ENCODE measurements at regions not wholly inside any gene's neighbourhood (a gene's known extent, or its start where the extent isn't known, plus 50 kb on each side); places are given as distances from the start of the nearest gene placed in this dataset.

DNA sequence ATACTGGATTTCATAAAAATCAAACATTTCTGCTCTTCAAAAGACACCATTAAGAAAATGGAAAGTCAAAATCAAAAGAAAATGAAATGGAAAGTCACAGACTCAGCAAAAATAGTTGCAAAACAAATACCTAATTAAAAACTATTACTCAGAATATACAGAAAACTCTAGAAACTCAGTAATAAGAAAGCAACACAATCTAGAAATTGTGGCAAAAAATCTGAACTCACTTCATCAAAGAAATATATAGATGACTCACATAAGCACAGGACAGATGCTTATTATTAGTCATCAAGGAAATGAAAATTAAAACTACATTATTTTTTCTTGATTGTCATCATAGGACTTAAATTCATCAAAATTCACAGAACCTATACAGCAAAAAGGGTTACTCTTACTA, 430.0 kb downstream of the SHQ1 start:
- H3K9me3 ChIP-seq (ENCODE audit: control insufficient read depth, insufficient read depth, low read length), result no peaks in the 10 kb centered on the region

GRCh38 chr3:72414481-72415016, 433.7 kb downstream of the SHQ1 start:
- Histone ChIP-seq H3K9me3 (ENCODE audit: control insufficient read depth, insufficient read depth, low read length) (no peaks in the 10 kb centered on the region), H3K9ac (ENCODE audit: low read depth, low read length) (no peak overlapping the region), H3K27ac (ENCODE audit: low read depth, low read length) (no peak overlapping the region), H3K4me3 (ENCODE audit: low read depth, low read length) (no peak overlapping the region), H3K27me3 (ENCODE audit: control insufficient read depth, insufficient read depth, low read length) (no peaks in the 10 kb centered on the region), H3K36me3 (ENCODE audit: control insufficient read depth, insufficient read depth, low read length) (no peaks in the 10 kb centered on the region), H3K4me1 (ENCODE audit: control insufficient read depth, insufficient read depth, low read length) (peaks cover 63% of the 10 kb centered on the region)

More for the DNA sequence above, 430.0 kb downstream of the SHQ1 start:
- H3K4me3 ChIP-seq (ENCODE audit: low read depth, low read length), result no peak overlapping the region
- H3K9ac ChIP-seq (ENCODE audit: low read depth, low read length), result no peak overlapping the region
- H3K4me1 ChIP-seq (ENCODE audit: control insufficient read depth, insufficient read depth, low read length), result peaks cover 27% of the 10 kb centered on the region
- no peaks in the 10 kb centered on the region for H3K36me3 ChIP-seq (ENCODE audit: control insufficient read depth, insufficient read depth, low read length)
- no peak overlapping the region for H3K27ac ChIP-seq (ENCODE audit: low read depth, low read length)
- no peaks in the 10 kb centered on the region for H3K27me3 ChIP-seq (ENCODE audit: control insufficient read depth, insufficient read depth, low read length)

- Histone ChIP-seq H3K27me3 (ENCODE audit: control insufficient read depth, insufficient read depth, low read length) (no peaks in the 10 kb centered on the region), H3K9ac (ENCODE audit: low read depth, low read length) (no peak overlapping the region), H3K9me3 (ENCODE audit: control insufficient read depth, insufficient read depth, low read length) (no peaks in the 10 kb centered on the region), H3K36me3 (ENCODE audit: control insufficient read depth, insufficient read depth, low read length) (no peaks in the 10 kb centered on the region), H3K4me1 (ENCODE audit: control insufficient read depth, insufficient read depth, low read length) (peaks cover 66% of the 10 kb centered on the region), H3K27ac (ENCODE audit: low read depth, low read length) (no peak overlapping the region), H3K4me3 (ENCODE audit: low read depth, low read length) (no peak overlapping the region)
These were observed 435.0 kb downstream of the SHQ1 start for GRCh38 chr3:72413228-72413627.

GRCh38 chr3:72412340-72412956, 435.8 kb downstream of the SHQ1 start:
- Histone ChIP-seq H3K9ac (ENCODE audit: low read depth, low read length) (no peak overlapping the region), H3K27me3 (ENCODE audit: control insufficient read depth, insufficient read depth, low read length) (no peaks in the 10 kb centered on the region), H3K36me3 (ENCODE audit: control insufficient read depth, insufficient read depth, low read length) (no peaks in the 10 kb centered on the region), H3K27ac (ENCODE audit: low read depth, low read length) (no peak overlapping the region), H3K9me3 (ENCODE audit: control insufficient read depth, insufficient read depth, low read length) (no peaks in the 10 kb centered on the region), H3K4me3 (ENCODE audit: low read depth, low read length) (no peak overlapping the region), H3K4me1 (ENCODE audit: control insufficient read depth, insufficient read depth, low read length) (peaks cover 73% of the 10 kb centered on the region)

DNA sequence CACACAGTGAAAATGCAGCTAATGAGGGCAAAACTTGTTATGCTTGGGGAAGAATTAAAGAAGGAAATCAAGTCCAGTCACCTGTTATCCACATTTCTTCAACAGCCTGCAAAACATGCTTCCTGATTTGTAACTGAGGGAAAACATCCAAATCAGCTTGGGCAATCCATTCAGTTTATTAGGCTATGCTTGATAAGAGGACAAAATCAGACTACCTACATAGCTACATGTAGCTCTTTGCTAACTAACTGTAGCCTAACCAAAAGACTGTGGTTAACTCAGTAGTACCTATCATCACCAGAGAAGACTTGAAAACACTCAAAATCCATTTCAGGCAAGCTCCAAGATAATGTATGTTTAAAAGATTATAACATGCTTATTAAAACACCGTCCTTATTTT, 436.4 kb downstream of the SHQ1 start:
- Histone ChIP-seq H3K9ac (ENCODE audit: low read depth, low read length) (no peak overlapping the region), H3K4me3 (ENCODE audit: low read depth, low read length) (no peak overlapping the region), H3K36me3 (ENCODE audit: control insufficient read depth, insufficient read depth, low read length) (no peaks in the 10 kb centered on the region), H3K27ac (ENCODE audit: low read depth, low read length) (no peak overlapping the region), H3K4me1 (ENCODE audit: control insufficient read depth, insufficient read depth, low read length) (peaks cover 79% of the 10 kb centered on the region), H3K27me3 (ENCODE audit: control insufficient read depth, insufficient read depth, low read length) (no peaks in the 10 kb centered on the region), H3K9me3 (ENCODE audit: control insufficient read depth, insufficient read depth, low read length) (no peaks in the 10 kb centered on the region)

DNA sequence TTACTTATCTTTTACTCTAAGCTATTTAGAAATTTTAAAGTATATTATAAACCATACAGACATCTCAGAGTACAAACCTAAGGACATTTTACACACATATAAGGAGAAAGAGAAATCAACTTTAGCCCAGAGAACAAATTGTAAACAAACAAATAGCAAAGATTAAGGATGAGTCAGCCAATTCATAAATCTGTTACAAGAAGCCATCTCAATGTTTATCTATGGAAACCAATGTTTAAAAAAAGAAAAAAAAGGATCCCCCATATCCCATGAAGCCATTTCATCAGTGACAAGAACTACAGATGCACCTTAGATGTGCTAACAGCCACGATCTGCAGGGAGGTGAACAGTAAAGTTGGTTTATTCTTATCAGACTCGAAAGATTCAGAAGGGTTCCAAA, 437.1 kb downstream of the SHQ1 start:
- no peak overlapping the region for H3K27ac ChIP-seq (ENCODE audit: low read depth, low read length)
- no peaks in the 10 kb centered on the region for H3K36me3 ChIP-seq (ENCODE audit: control insufficient read depth, insufficient read depth, low read length)
- no peak overlapping the region for H3K4me3 ChIP-seq (ENCODE audit: low read depth, low read length)
- H3K9me3 ChIP-seq (ENCODE audit: control insufficient read depth, insufficient read depth, low read length), result no peaks in the 10 kb centered on the region
- peaks cover 81% of the 10 kb centered on the region for H3K4me1 ChIP-seq (ENCODE audit: control insufficient read depth, insufficient read depth, low read length)
- no peak overlapping the region for H3K9ac ChIP-seq (ENCODE audit: low read depth, low read length)
- H3K27me3 ChIP-seq (ENCODE audit: control insufficient read depth, insufficient read depth, low read length), result no peaks in the 10 kb centered on the region

- H3K27me3 ChIP-seq (ENCODE audit: control insufficient read depth, insufficient read depth, low read length), result no peaks in the 10 kb centered on the region
- no peaks in the 10 kb centered on the region for H3K9me3 ChIP-seq (ENCODE audit: control insufficient read depth, insufficient read depth, low read length)
- H3K36me3 ChIP-seq (ENCODE audit: control insufficient read depth, insufficient read depth, low read length), result no peaks in the 10 kb centered on the region
- no peak overlapping the region for H3K4me3 ChIP-seq (ENCODE audit: low read depth, low read length)
- H3K27ac ChIP-seq (ENCODE audit: low read depth, low read length), result no peak overlapping the region
- peaks cover 91% of the 10 kb centered on the region for H3K4me1 ChIP-seq (ENCODE audit: control insufficient read depth, insufficient read depth, low read length)
- H3K9ac ChIP-seq (ENCODE audit: low read depth, low read length), result no peak overlapping the region
These were observed 439.1 kb downstream of the SHQ1 start for GRCh38 chr3:72408983-72409779.

GRCh38 chr3:72407766-72408165, 440.5 kb downstream of the SHQ1 start:
- Histone ChIP-seq H3K9ac (ENCODE audit: low read depth, low read length) (no peak overlapping the region), H3K9me3 (ENCODE audit: control insufficient read depth, insufficient read depth, low read length) (no peaks in the 10 kb centered on the region), H3K27me3 (ENCODE audit: control insufficient read depth, insufficient read depth, low read length) (no peaks in the 10 kb centered on the region), H3K36me3 (ENCODE audit: control insufficient read depth, insufficient read depth, low read length) (no peaks in the 10 kb centered on the region), H3K27ac (ENCODE audit: low read depth, low read length) (no peak overlapping the region), H3K4me1 (ENCODE audit: control insufficient read depth, insufficient read depth, low read length) (peaks cover 95% of the 10 kb centered on the region), H3K4me3 (ENCODE audit: low read depth, low read length) (no peak overlapping the region)

- Histone ChIP-seq H3K4me1 (ENCODE audit: control insufficient read depth, insufficient read depth, low read length) (peaks cover 95% of the 10 kb centered on the region), H3K27ac (ENCODE audit: low read depth, low read length) (no peak overlapping the region)
These were observed 442.2 kb downstream of the SHQ1 start for GRCh38 chr3:72405943-72406566.

GRCh38 chr3:72401005-72401545, 447.2 kb downstream of the SHQ1 start:
- Histone ChIP-seq H3K4me1 (ENCODE audit: control insufficient read depth, insufficient read depth, low read length) (peaks cover 78% of the 10 kb centered on the region), H3K9me3 (ENCODE audit: control insufficient read depth, insufficient read depth, low read length) (no peaks in the 10 kb centered on the region), H3K27ac (ENCODE audit: low read depth, low read length) (no peak overlapping the region), H3K36me3 (ENCODE audit: control insufficient read depth, insufficient read depth, low read length) (no peaks in the 10 kb centered on the region), H3K9ac (ENCODE audit: low read depth, low read length) (no peak overlapping the region), H3K4me3 (ENCODE audit: low read depth, low read length) (no peak overlapping the region), H3K27me3 (ENCODE audit: control insufficient read depth, insufficient read depth, low read length) (no peaks in the 10 kb centered on the region)

More at GRCh38 chr3:72405943-72406566, 442.2 kb downstream of the SHQ1 start:
- Histone ChIP-seq H3K36me3 (ENCODE audit: control insufficient read depth, insufficient read depth, low read length) (no peaks in the 10 kb centered on the region), H3K4me3 (ENCODE audit: low read depth, low read length) (no peak overlapping the region), H3K9me3 (ENCODE audit: control insufficient read depth, insufficient read depth, low read length) (no peaks in the 10 kb centered on the region), H3K27me3 (ENCODE audit: control insufficient read depth, insufficient read depth, low read length) (no peaks in the 10 kb centered on the region), H3K9ac (ENCODE audit: low read depth, low read length) (no peak overlapping the region)

DNA sequence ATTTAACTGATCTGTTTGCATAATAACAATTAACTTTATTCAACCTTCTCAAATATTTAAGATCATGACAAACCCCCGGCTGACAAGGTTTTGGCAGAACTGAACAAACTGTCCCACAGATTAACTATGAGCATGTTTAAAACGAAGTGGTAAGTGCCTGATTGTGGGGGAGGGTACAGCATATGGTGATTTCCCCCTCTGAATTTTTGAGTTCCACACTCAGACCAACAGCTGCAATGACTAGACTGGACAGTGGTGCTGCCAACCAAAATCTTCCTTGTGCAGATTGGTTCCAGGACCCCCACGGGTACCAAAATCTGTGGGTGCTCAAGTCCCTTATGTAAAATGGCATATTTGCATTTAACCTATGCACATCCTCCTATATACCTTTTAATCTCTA, 449.5 kb downstream of the SHQ1 start:
- Histone ChIP-seq H3K36me3 (ENCODE audit: control insufficient read depth, insufficient read depth, low read length) (no peaks in the 10 kb centered on the region), H3K27ac (ENCODE audit: low read depth, low read length) (no peak overlapping the region), H3K4me3 (ENCODE audit: low read depth, low read length) (no peak overlapping the region), H3K27me3 (ENCODE audit: control insufficient read depth, insufficient read depth, low read length) (no peaks in the 10 kb centered on the region), H3K9me3 (ENCODE audit: control insufficient read depth, insufficient read depth, low read length) (no peaks in the 10 kb centered on the region), H3K4me1 (ENCODE audit: control insufficient read depth, insufficient read depth, low read length) (peaks cover 61% of the 10 kb centered on the region), H3K9ac (ENCODE audit: low read depth, low read length) (no peak overlapping the region)

Measured in HUES48 (cell line).